Sigmoid colon (tissue), 6 donors: ENCODE measurements at regions not wholly inside any gene's neighbourhood (a gene's known extent, or its start where the extent isn't known, plus 50 kb on each side); places are given as distances from the start of the nearest gene placed in this dataset.
A peak's percentile ranks its signal among the peaks of the same experiment; 100 is the strongest.

ENCODE experiments used
- DNase-seq: peaks from one replicate; pipeline ENCODE4 v3.0.0-alpha.2; 2019
- H3K27ac ChIP-seq, 4 donors: fragments of 200-600 bp; sonication (generic); one replicate each; pipeline ENCODE4 v1.5.1; 2016 to 2019; ENCODE audit warnings: mild to moderate bottlenecking in 1 of 4
- H3K27me3 ChIP-seq, 3 donors: fragments of 200-600 bp; sonication (generic); one replicate each; pipeline ENCODE4 v1.5.1; 2019; ENCODE audit warnings: mild to moderate bottlenecking in 1 of 3
- H3K36me3 ChIP-seq, 4 donors: fragments of 200-600 bp; sonication (generic); one replicate each; pipeline ENCODE4 v1.5.1; 2016 to 2019
- H3K4me1 ChIP-seq, 4 donors: fragments of 200-600 bp; sonication (generic); one replicate each; pipeline ENCODE4 v1.5.1; 2017 to 2019
- H3K4me3 ChIP-seq, 4 donors: fragments of 200-600 bp; sonication (generic); one replicate each; pipeline ENCODE4 v1.5.1; 2017 to 2019; ENCODE audit warnings: mild to moderate bottlenecking in 2 of 4, moderate library complexity in 1 of 4
- H3K9me3 ChIP-seq, 4 donors: fragments of 200-600 bp in 3 of 4; sonication (generic) in 3 of 4; one replicate each; pipeline versions ENCODE4 v1.5.1 to v1.6.1; 2013 to 2019
- CTCF ChIP-seq, 4 experiments: fragments of 450-650 bp in 3 of 4; fragments of 200-600 bp in 1 of 4; IDR thresholded peaks; one replicate each; pipeline ENCODE4 v1.5.1; 2016 to 2019; ENCODE audit warnings: antibody characterized with exemption in 4 of 4, mild to moderate bottlenecking in 3 of 4, moderate library complexity in 2 of 4
- EP300 ChIP-seq, 4 donors: sonication (generic); formaldehyde crosslinking; IDR thresholded peaks; one replicate each; pipeline ENCODE4 v1.6.1; 2017; ENCODE audit warnings: antibody characterized with exemption in 4 of 4
- POLR2A ChIP-seq, 2 donors: fragments of 450-650 bp; IDR thresholded peaks; one replicate each; pipeline ENCODE4 v1.6.1; 2016; ENCODE audit warnings: antibody characterized with exemption in 2 of 2, mild to moderate bottlenecking in 2 of 2, moderate library complexity in 2 of 2
- POLR2AphosphoS5 ChIP-seq, 4 donors: sonication (generic); formaldehyde crosslinking; IDR thresholded peaks; one replicate each; pipeline ENCODE4 v1.6.1; 2017; ENCODE audit warnings: antibody characterized with exemption in 4 of 4
- WGBS, 2 donors: extraction: QIAGEN DNeasy Blood & Tissue Kit; methylation state at CpG; one replicate each; pipeline ENCODE4 v1.1.7; 2013; 5-methylcytosine and 5-hydroxymethylcytosine counted together
- intact Hi-C: fragments of 100-400 bp; cut with DNase I; formaldehyde crosslinking; loops from one replicate; pipeline ENCODE4 v1.15.1; 2023
- donor health status: healthy with polysubstance abuse.
- donor health status: healthy.

DNA sequence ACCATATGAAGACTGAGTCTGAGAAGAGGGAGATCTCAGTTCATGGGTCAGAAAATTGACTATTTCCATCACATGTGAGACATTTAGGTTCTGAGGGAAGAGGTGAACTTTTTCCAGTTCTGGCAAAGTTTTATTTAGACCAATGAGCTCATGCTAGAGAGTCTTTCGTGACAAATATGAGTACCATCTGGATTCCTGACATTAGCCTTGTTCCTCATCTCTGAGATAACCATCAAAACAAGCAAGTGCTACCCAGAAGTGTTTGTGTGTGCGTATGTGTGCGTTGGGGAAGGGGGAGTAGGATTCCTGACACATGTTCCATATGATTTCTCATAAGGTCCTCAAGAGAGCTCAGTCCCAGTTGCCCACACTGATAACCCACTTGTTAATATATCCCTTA lies 120.6 kb downstream of the FASLG start:
- Histone ChIP-seq H3K36me3 (no peaks in the 10 kb centered on the region), H3K4me1 (no peaks in the 10 kb centered on the region), H3K4me3 (no peak overlapping the region), H3K9me3 (peaks cover 0 to 3% (median 0%) of the 10 kb centered on the region in 4 donors), H3K27ac (peak overlapping the region in 1 of 4 donors; percentile 47), H3K27me3 (no peaks in the 10 kb centered on the region)
- TF ChIP-seq POLR2A (IDR thresholded peaks at IDR 0.05), result no peak
- no peak for TF ChIP-seq POLR2AphosphoS5 (IDR thresholded peaks at IDR 0.05)
- no peak for TF ChIP-seq CTCF (IDR thresholded peaks at IDR 0.05)
- TF ChIP-seq EP300 (IDR thresholded peaks at IDR 0.05), result no peak
- intact Hi-C loops, result no loop called here
- 73 to 83% methylated on average over 3 of the region's 3 CpGs for WGBS, 2 donors
- DNase-seq, result no peak

DNA sequence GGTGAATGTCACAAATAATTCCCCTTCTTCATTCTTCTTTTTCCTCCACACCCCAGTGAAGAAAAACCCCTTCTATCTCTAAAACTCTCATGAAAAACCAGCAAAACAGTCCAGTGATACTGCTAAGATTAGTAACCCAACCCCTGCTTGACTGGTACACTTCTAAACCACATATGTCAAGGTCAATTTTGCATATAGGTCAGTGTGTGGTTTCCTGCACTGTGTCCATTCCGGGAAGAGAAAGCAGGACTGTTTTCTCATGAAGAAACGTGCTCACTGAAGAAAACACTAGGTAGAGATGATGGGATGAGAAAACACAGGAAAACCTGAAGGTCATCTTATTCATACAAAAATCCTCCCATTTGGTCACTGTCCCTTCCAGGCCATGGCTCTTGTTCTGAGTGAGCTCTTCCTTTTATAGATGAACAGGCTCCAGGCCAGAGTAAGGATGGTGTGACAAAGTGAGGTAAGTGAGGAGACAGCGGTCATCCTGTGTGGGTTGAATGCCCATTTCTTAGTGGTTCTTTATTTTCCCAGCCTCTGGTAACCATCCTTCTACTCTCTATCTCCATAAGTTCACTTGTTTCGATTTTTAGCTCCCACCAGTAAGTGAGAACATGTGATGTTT lies 122.7 kb downstream of the FASLG start:
- 79 to 87% methylated on average over 4 of the region's 4 CpGs for WGBS, 2 donors
- peaks cover 0 to 3% (median 0%) of the 10 kb centered on the region in 4 donors for H3K9me3 ChIP-seq
- no peak overlapping the region for H3K27ac ChIP-seq
- intact Hi-C loops, result no loop called here
- H3K27me3 ChIP-seq, result no peaks in the 10 kb centered on the region
- no peak for DNase-seq
- H3K4me1 ChIP-seq, result no peaks in the 10 kb centered on the region
- no peak overlapping the region for H3K4me3 ChIP-seq
- no peaks in the 10 kb centered on the region for H3K36me3 ChIP-seq
- TF ChIP-seq CTCF (IDR thresholded peaks at IDR 0.05) (no peak), POLR2AphosphoS5 (IDR thresholded peaks at IDR 0.05) (no peak), POLR2A (IDR thresholded peaks at IDR 0.05) (no peak), EP300 (IDR thresholded peaks at IDR 0.05) (no peak)

- no peak overlapping the region for H3K27ac ChIP-seq
- WGBS, 2 donors, result 92 to 93% methylated on average over 2 of the region's 2 CpGs
- no peaks in the 10 kb centered on the region for H3K9me3 ChIP-seq
- H3K4me1 ChIP-seq, result no peaks in the 10 kb centered on the region
- TF ChIP-seq CTCF (IDR thresholded peaks at IDR 0.05) (no peak), EP300 (IDR thresholded peaks at IDR 0.05) (no peak), POLR2AphosphoS5 (IDR thresholded peaks at IDR 0.05) (no peak), POLR2A (IDR thresholded peaks at IDR 0.05) (no peak)
- DNase-seq, result no peak
- no peak overlapping the region for H3K4me3 ChIP-seq
- no peaks in the 10 kb centered on the region for H3K27me3 ChIP-seq
- intact Hi-C loops, result no loop called here
- no peaks in the 10 kb centered on the region for H3K36me3 ChIP-seq
Measured at GRCh38 chr1:172789840-172790239, 130.9 kb downstream of the FASLG start.

DNA sequence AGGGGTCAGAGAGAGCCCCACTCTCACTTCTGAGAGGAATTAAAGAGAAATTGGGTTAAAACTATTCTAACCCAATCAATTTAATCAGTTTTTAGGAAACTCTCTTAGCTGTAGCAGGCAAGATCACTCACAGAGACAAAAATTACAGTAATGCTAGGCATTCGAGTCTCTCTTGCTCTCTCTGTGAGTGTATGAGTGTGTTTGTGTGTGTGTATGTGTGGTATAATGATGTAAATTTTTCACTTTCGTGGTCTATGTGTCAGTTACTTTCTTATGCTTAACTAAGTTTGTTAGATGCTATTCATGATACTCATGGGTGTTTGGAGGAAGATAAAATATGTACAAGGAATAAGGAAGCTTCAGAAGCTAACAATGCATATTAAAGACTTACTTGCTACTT lies 131.3 kb downstream of the FASLG start:
- H3K9me3 ChIP-seq, result no peaks in the 10 kb centered on the region
- H3K36me3 ChIP-seq, result no peaks in the 10 kb centered on the region
- no peak overlapping the region for H3K27ac ChIP-seq
- intact Hi-C loops, result no loop called here
- 77 to 86% methylated on average over 2 of the region's 2 CpGs for WGBS, 2 donors
- H3K4me3 ChIP-seq, result no peak overlapping the region
- DNase-seq, result no peak
- H3K4me1 ChIP-seq, result no peaks in the 10 kb centered on the region
- no peak for TF ChIP-seq POLR2AphosphoS5 (IDR thresholded peaks at IDR 0.05)
- TF ChIP-seq EP300 (IDR thresholded peaks at IDR 0.05), result no peak
- TF ChIP-seq CTCF (IDR thresholded peaks at IDR 0.05), result no peak
- TF ChIP-seq POLR2A (IDR thresholded peaks at IDR 0.05), result no peak
- no peaks in the 10 kb centered on the region for H3K27me3 ChIP-seq

DNA sequence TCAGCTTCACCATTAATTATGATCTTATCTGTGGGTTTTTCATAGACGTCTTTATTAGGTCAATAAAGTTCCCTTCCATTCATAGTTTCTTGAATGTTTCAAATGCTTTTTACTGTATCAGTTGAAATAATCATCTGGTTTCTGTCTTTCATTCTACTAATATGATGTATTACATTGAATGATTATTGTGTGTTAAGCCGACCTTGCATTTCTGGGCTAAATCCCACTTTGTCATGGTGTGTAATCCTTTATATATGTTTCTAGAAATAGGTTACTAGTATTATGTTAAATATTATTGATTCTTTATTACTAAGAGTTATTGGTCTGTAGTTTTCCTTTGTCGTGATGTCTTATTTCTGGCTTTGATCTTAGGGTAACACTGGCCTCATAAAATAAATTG lies 134.9 kb downstream of the FASLG start:
- DNase-seq, result no peak
- H3K27me3 ChIP-seq, result no peaks in the 10 kb centered on the region
- no peak overlapping the region for H3K27ac ChIP-seq
- no peaks in the 10 kb centered on the region for H3K9me3 ChIP-seq
- H3K4me3 ChIP-seq, result no peak overlapping the region
- no peak for TF ChIP-seq CTCF (IDR thresholded peaks at IDR 0.05)
- TF ChIP-seq EP300 (IDR thresholded peaks at IDR 0.05), result no peak
- TF ChIP-seq POLR2A (IDR thresholded peaks at IDR 0.05), result no peak
- no peaks in the 10 kb centered on the region for H3K36me3 ChIP-seq
- intact Hi-C loops, result no loop called here
- no peaks in the 10 kb centered on the region for H3K4me1 ChIP-seq
- 79 to 92% methylated on average over 3 of the region's 3 CpGs for WGBS, 2 donors
